Activated naive CD4-positive, alpha-beta T cell treated with anti-CD3 and anti-CD28 coated beads, Interleukin-2, amount 10 ng/mL, durations not matched to agents 7 days and 5 days (primary cell): ENCODE measurements at regions not wholly inside any gene's neighbourhood (a gene's known extent, or its start where the extent isn't known, plus 50 kb on each side); places are given as distances from the start of the nearest gene placed in this dataset.
"Not testable (repeated sequence)": the region's sequence is repeated elsewhere in the genome, so short reads cannot be mapped to it uniquely, and the experiment has no call there.

ENCODE experiments used
- CTCF ChIA-PET: fragments of 350-600 bp; sonication (Branson Sonifier 250); formaldehyde crosslinking; loops from one replicate; lab custom pipeline; 2021; ENCODE audit warnings: antibody characterized with exemption; lab: Charles Lee
- DNase-seq: peaks from one replicate; pipeline ENCODE4 v3.0.0-alpha.2; 2020
- H3K27ac Mint-ChIP-seq: one replicate; pipeline ENCODE4 v1.8.0; 2021; ENCODE audit warnings: mild to moderate bottlenecking, moderate library complexity, mixed read lengths
- H3K27me3 Mint-ChIP-seq: one replicate; pipeline ENCODE4 v1.8.0; 2021; ENCODE audit warnings: mild to moderate bottlenecking, mixed read lengths
- H3K36me3 Mint-ChIP-seq: one replicate; pipeline ENCODE4 v1.8.0; 2021; ENCODE audit warnings: mixed read lengths
- H3K4me1 Mint-ChIP-seq: one replicate; pipeline ENCODE4 v1.8.0; 2021; ENCODE audit warnings: mixed read lengths
- H3K4me3 Mint-ChIP-seq: one replicate; pipeline ENCODE4 v1.8.0; 2021; ENCODE audit warnings: mild to moderate bottlenecking, moderate library complexity, mixed read lengths
- H3K9me3 Mint-ChIP-seq: one replicate; pipeline ENCODE4 v1.8.0; 2021; ENCODE audit warnings: mixed read lengths

DNA sequence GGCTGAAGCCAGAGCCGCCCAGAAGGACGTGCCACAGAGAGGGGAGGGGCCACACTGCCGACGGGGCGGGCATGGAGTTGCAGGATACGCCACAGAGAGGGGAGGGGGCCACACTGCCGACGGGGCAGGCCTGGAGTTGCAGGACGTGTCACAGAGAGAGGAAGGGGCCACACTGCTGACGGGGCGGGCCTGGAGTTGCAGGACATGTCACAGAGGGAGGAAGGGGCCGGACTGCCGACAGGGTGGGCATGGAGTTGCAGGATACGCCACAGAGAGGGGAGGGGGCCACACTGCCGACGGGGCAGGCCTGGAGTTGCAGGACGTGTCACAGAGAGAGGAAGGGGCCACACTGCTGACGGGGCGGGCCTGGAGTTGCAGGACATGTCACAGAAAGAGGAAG, 99.4 kb upstream of the C1orf174 start:
- H3K27ac Mint-ChIP-seq, DNase-seq, H3K4me1 Mint-ChIP-seq, H3K4me3 Mint-ChIP-seq, CTCF ChIA-PET, H3K9me3 Mint-ChIP-seq, H3K36me3 Mint-ChIP-seq: not testable (repeated sequence)
- peaks cover 11% of the 10 kb centered on the region for H3K27me3 Mint-ChIP-seq

DNA sequence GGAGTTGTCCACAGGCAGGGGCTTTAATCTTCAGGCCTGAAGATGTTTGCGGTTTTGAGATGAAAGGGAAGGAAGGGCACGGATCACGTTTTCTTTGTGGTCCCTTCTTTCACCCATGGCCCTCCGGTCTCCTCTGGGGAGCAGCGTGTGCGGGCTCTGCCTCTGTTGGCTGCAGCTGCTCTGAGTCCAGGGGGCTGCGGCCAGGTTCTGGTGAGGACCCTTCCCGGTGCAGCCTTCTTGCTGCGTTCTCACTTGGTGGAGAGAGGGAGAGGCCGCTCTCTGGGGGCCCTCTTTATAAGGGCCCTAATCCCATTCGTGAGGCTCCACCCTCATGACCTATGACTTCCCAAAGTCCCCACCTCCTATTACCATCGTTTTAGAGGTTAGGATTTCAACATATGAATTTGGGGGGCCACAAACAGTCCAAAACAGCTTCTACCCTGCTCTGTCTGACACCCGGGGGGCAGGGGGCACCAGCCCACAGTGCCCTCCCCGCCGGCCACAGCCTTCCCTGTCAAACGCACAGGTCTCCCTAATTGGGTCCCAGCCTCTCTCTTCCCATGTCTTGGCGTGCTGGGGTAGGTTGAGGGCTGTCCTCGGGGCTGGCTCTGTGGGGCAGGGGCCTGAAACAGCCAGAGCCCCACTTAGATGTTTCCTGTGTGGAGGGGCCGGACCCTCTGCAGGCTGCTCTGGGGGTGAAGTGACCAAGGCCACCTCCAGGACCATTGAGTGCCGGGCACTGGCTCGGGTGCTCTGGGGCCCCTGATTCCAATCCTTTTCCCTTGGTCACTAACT, 100.1 kb upstream of the C1orf174 start:
- H3K27me3 Mint-ChIP-seq = peaks cover 11% of the 10 kb centered on the region
- CTCF ChIA-PET = no interaction called here
- DNase-seq = no peak
- H3K4me1 Mint-ChIP-seq = no peaks in the 10 kb centered on the region
- no peak overlapping the region for H3K27ac Mint-ChIP-seq
- H3K9me3 Mint-ChIP-seq = no peaks in the 10 kb centered on the region
- no peaks in the 10 kb centered on the region for H3K36me3 Mint-ChIP-seq
- no peak overlapping the region for H3K4me3 Mint-ChIP-seq

DNA sequence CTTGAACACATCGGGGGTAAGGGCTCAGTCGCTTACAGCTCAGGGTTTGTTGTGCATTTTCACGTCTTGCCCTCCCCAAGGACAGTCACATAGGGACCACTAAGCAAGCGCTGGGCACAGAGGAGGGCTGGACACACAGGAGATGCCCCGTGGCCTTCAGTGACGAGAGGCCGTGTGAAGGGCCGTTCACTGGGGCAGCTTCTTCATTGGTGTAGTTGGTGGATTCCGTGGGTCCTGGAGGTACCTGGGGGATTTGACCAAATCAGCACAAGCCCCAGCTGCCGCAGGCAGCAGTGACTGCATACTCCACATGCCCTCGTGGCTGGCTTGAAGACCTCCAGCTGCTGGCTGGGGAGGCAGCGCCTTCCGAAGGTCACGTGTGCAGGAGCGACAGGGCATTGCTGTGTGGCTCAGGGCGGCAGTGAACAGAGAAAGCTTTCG, 100.8 kb upstream of the C1orf174 start:
- CTCF ChIA-PET = no interaction called here
- H3K27me3 Mint-ChIP-seq = peaks cover 11% of the 10 kb centered on the region
- no peaks in the 10 kb centered on the region for H3K4me1 Mint-ChIP-seq
- H3K9me3 Mint-ChIP-seq = peaks cover 2% of the 10 kb centered on the region
- no peaks in the 10 kb centered on the region for H3K36me3 Mint-ChIP-seq
- H3K4me3 Mint-ChIP-seq = no peak overlapping the region
- H3K27ac Mint-ChIP-seq = no peak overlapping the region
- DNase-seq = no peak

- H3K27me3 Mint-ChIP-seq = peaks cover 11% of the 10 kb centered on the region
- no peaks in the 10 kb centered on the region for H3K36me3 Mint-ChIP-seq
- H3K9me3 Mint-ChIP-seq = peaks cover 2% of the 10 kb centered on the region
- no peak overlapping the region for H3K4me3 Mint-ChIP-seq
- CTCF ChIA-PET = no interaction called here
- no peaks in the 10 kb centered on the region for H3K4me1 Mint-ChIP-seq
- DNase-seq = no peak
- H3K27ac Mint-ChIP-seq = no peak overlapping the region
These were observed 101.4 kb upstream of the C1orf174 start for GRCh38 chr1:4001461-4001860.

- DNase-seq = peak; percentile 13
- no peak overlapping the region for H3K27ac Mint-ChIP-seq
- H3K9me3 Mint-ChIP-seq = peaks cover 6% of the 10 kb centered on the region
- peaks cover 14% of the 10 kb centered on the region for H3K27me3 Mint-ChIP-seq
- CTCF ChIA-PET = no interaction called here
- no peaks in the 10 kb centered on the region for H3K4me1 Mint-ChIP-seq
- no peaks in the 10 kb centered on the region for H3K36me3 Mint-ChIP-seq
- H3K4me3 Mint-ChIP-seq = no peak overlapping the region
These were observed 102.0 kb upstream of the C1orf174 start for GRCh38 chr1:4002061-4002521.

GRCh38 chr1:4002741-4003140, 102.7 kb upstream of the C1orf174 start:
- no peak overlapping the region for H3K4me3 Mint-ChIP-seq
- DNase-seq = no peak

DNA sequence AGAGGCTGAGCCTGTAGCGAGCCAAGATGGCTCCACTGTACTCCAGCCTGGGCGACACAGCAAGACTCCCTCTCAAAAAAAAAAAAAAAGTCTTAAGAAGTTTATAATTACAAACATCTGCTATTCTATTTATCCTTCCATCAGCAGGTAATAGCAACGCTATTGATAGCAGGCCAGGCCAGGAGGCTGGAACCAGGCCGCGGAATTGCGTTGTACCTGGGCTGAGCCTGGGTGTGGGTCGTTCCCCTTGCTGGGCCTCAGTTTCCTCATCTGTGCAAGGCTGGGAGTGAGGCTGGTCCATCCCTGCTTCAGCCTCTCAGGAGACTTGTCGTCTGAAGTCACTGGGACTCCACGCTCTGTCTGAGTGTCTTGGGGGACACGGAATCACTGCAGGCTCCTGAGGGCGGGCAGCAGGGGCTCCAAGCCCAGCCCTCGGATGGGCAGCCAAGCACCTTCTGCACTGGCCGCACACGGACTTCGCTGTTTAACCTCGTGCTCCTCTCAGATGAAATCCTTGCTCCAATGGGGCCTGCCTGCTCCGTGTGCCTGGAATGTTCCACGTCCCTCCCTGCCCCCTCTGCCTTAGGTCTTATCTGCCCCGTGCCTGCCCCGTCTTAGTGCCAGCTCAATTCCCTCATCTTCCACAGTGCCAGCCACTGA, 103.9 kb upstream of the C1orf174 start:
- peaks cover 15% of the 10 kb centered on the region for H3K27me3 Mint-ChIP-seq
- no peaks in the 10 kb centered on the region for H3K4me1 Mint-ChIP-seq
- no peak overlapping the region for H3K27ac Mint-ChIP-seq
- H3K36me3 Mint-ChIP-seq = no peaks in the 10 kb centered on the region
- H3K9me3 Mint-ChIP-seq = peaks cover 11% of the 10 kb centered on the region
- CTCF ChIA-PET = no interaction called here
- no peak overlapping the region for H3K4me3 Mint-ChIP-seq
- DNase-seq = peak; percentile 17

More at GRCh38 chr1:4002741-4003140, 102.7 kb upstream of the C1orf174 start:
- no peaks in the 10 kb centered on the region for H3K4me1 Mint-ChIP-seq
- no peak overlapping the region for H3K27ac Mint-ChIP-seq
- CTCF ChIA-PET = no interaction called here
- no peaks in the 10 kb centered on the region for H3K36me3 Mint-ChIP-seq
- H3K9me3 Mint-ChIP-seq = peaks cover 8% of the 10 kb centered on the region
- peaks cover 15% of the 10 kb centered on the region for H3K27me3 Mint-ChIP-seq

DNA sequence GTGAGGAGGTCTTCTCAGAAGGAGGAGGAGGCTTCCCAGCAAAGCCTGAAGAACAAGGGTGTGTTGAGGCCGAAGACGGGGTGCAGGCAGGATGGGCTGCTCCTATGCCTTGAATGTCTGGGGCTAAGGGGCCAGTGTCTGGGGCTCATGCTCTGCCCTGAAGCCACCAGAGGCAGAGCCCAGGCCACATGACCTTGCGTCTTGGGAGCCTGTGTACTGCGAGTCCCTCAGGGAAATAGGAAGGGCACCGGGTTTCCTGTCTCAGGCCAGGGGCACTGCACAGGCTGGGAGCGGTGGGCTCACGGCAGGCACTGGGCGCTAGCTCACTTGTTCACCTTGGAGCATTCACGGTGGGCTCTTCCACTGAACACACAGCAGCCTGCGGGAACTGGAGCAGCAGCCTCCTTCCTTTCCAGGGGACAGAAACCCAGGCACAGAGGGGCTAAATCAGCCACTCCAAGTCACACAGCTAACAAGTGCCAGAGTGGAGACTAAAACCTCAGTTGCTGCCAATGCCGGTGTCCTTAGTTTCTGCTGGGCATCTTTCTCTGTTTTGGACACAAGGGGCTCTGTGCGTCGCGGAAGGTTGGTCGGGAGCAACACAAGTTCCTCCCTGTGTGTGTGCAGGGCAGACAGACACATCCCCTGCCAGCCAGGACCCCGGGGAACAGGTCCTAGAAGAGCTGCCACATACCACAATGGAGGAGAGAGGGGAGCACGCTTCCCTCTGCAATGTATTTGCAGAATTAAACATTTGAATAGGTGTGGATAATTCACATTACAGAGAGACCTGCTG, 104.8 kb upstream of the C1orf174 start:
- Mint-ChIP-seq H3K27ac (no peak overlapping the region), H3K27me3 (peaks cover 11% of the 10 kb centered on the region), H3K9me3 (peaks cover 11% of the 10 kb centered on the region), H3K4me1 (no peaks in the 10 kb centered on the region), H3K36me3 (no peaks in the 10 kb centered on the region), H3K4me3 (no peak overlapping the region)
- DNase-seq = no peak
- CTCF ChIA-PET = no interaction called here

DNA sequence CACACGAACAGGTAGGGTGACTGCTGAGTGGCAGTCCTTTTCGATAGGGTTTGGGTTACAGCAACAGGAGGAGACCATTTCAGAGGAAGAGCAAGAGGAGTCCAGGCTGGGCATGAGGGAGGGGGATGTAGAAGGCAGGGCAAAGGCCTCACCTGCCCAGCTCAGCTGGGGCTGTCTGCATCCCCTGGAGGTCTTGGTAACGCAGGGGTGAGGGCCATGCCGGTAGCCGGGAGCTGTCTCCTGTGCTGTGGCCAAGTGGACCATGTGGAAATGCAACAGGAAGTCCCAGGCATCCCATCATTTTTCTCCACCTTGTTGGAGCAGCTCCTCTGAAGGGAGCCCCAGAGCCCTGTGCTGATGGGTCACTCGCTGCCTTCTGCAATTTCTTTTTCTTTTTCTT, 105.4 kb upstream of the C1orf174 start:
- Mint-ChIP-seq H3K27me3 (peaks cover 11% of the 10 kb centered on the region), H3K4me1 (no peaks in the 10 kb centered on the region), H3K9me3 (peaks cover 11% of the 10 kb centered on the region), H3K36me3 (no peaks in the 10 kb centered on the region), H3K27ac (no peak overlapping the region), H3K4me3 (no peak overlapping the region)
- CTCF ChIA-PET = no interaction called here
- no peak for DNase-seq

GRCh38 chr1:4006676-4007374, 106.8 kb upstream of the C1orf174 start:
- peaks cover 6% of the 10 kb centered on the region for H3K27me3 Mint-ChIP-seq
- H3K9me3 Mint-ChIP-seq = peaks cover 11% of the 10 kb centered on the region
- no peaks in the 10 kb centered on the region for H3K36me3 Mint-ChIP-seq
- no peak overlapping the region for H3K27ac Mint-ChIP-seq
- H3K4me1 Mint-ChIP-seq = no peaks in the 10 kb centered on the region
- DNase-seq = no peak
- no peak overlapping the region for H3K4me3 Mint-ChIP-seq
- CTCF ChIA-PET = no interaction called here

- Mint-ChIP-seq H3K36me3 (no peaks in the 10 kb centered on the region), H3K27me3 (peaks cover 4% of the 10 kb centered on the region), H3K4me3 (no peak overlapping the region), H3K27ac (no peak overlapping the region), H3K4me1 (no peaks in the 10 kb centered on the region), H3K9me3 (peaks cover 10% of the 10 kb centered on the region)
- CTCF ChIA-PET = no interaction called here
- no peak for DNase-seq
These were observed 110.2 kb upstream of the C1orf174 start for GRCh38 chr1:4010284-4010683.

GRCh38 chr1:4010814-4011605, 110.9 kb upstream of the C1orf174 start:
- no peak overlapping the region for H3K27ac Mint-ChIP-seq
- H3K36me3 Mint-ChIP-seq = no peaks in the 10 kb centered on the region

DNA sequence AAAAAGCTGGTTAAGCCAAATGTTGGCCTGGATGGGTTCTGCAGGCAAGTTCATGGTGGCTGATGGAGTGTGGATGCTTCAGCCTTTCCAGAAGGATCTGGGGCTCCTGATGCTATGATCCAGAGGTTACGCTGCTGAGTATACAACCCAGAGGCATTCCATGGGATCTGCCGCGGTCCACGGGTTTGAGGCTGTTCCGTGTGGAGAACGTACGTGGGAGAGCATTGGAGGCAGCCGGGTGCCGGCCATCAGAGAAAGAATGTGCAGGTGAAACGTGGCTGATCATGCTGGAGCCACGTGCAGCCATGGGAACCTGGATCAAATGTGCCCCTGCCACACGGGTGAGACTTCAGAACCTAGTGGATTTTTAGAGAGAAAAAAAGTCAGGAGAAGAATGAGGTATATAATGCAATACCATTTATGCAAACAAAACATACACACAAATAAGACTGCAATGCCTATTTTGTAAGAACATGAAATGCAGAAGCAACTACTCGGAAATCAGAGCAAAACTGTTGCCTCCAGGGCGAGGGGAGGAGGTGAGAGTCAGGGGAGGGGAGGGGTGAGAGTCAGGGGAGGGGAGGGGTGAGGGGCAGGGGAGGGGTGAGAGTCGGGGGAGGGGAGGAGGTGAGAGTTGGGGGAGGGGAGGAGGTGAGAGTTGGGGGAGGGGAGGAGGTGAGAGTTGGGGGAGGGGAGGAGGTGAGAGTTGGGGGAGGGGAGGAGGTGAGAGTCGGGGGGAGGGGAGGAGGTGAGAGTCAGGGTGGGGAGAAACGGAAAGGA, 116.5 kb upstream of the C1orf174 start:
- Mint-ChIP-seq H3K9me3 (no peaks in the 10 kb centered on the region), H3K36me3 (no peaks in the 10 kb centered on the region), H3K27me3 (no peaks in the 10 kb centered on the region), H3K4me1 (peaks cover 3% of the 10 kb centered on the region), H3K27ac (no peak overlapping the region), H3K4me3 (no peak overlapping the region)
- no peak for DNase-seq
- CTCF ChIA-PET = no interaction called here

More at GRCh38 chr1:4010814-4011605, 110.9 kb upstream of the C1orf174 start:
- Mint-ChIP-seq H3K4me1 (no peaks in the 10 kb centered on the region), H3K9me3 (peaks cover 9% of the 10 kb centered on the region), H3K27me3 (peaks cover 4% of the 10 kb centered on the region), H3K4me3 (no peak overlapping the region)
- CTCF ChIA-PET = no interaction called here
- DNase-seq = no peak
